ENCODE measurements at regions not wholly inside any gene's neighbourhood (a gene's known extent, or its start where the extent isn't known, plus 50 kb on each side); places are given as distances from the start of the nearest gene placed in this dataset.

GRCh38 chr6:47404435-47404834 is 73.2 kb upstream of the CD2AP start:
- TF ChIP-seq CTCF (IDR thresholded peaks at IDR 0.05; ENCODE audit: low read length) (no peak), EZH2 (IDR thresholded peaks at IDR 0.05; ENCODE audit: borderline replicate concordance, low read length) (no peak)
